Esophagus muscularis mucosa (tissue), 4 donors: ENCODE measurements at regions not wholly inside any gene's neighbourhood (a gene's known extent, or its start where the extent isn't known, plus 50 kb on each side); places are given as distances from the start of the nearest gene placed in this dataset.

ENCODE experiments used
- EP300 ChIP-seq: sonication (generic); formaldehyde crosslinking; IDR thresholded peaks from one replicate; pipeline ENCODE4 v1.6.1; 2017; ENCODE audit warnings: antibody characterized with exemption
- POLR2A ChIP-seq: fragments of 450-650 bp; IDR thresholded peaks from one replicate; pipeline ENCODE4 v1.6.1; 2017; ENCODE audit warnings: antibody characterized with exemption, moderate library complexity, mild to moderate bottlenecking, low read depth
- POLR2AphosphoS5 ChIP-seq, 2 donors: sonication (generic); formaldehyde crosslinking; IDR thresholded peaks; one replicate each; pipeline ENCODE4 v1.6.1; 2017; ENCODE audit warnings: antibody characterized with exemption in 2 of 2
- TF ChIP-seq, protein P1 (sequence below), 3 experiments: fragments of 200-600 bp in 2 of 3; fragments of 450-650 bp in 1 of 3; sonication (generic) in 2 of 3; IDR thresholded peaks; one replicate each; pipeline ENCODE4 v1.5.1; 2017 to 2019; ENCODE audit warnings: antibody characterized with exemption in 3 of 3, mild to moderate bottlenecking in 2 of 3, moderate library complexity in 1 of 3

DNA sequence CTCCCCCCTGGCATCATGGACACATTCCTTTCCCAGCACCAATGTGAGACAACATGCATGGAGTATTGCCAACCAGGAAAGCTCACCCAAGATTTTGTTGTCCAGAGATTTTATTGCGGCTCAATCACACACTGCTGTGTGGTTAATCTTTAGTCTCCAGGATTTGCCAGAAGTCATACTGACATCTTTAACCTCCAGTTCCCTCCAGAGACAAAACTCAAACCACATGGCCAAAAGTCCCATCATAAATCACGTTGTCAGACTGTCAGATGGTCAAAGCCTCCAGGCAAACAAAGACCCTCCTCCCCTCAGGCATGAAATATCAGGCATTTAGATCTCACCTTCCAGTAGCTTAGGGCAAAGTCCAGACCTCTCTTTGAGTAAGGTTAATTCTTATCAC, 97.3 kb upstream of the OPRM1 start:
- TF ChIP-seq, protein P1, sequence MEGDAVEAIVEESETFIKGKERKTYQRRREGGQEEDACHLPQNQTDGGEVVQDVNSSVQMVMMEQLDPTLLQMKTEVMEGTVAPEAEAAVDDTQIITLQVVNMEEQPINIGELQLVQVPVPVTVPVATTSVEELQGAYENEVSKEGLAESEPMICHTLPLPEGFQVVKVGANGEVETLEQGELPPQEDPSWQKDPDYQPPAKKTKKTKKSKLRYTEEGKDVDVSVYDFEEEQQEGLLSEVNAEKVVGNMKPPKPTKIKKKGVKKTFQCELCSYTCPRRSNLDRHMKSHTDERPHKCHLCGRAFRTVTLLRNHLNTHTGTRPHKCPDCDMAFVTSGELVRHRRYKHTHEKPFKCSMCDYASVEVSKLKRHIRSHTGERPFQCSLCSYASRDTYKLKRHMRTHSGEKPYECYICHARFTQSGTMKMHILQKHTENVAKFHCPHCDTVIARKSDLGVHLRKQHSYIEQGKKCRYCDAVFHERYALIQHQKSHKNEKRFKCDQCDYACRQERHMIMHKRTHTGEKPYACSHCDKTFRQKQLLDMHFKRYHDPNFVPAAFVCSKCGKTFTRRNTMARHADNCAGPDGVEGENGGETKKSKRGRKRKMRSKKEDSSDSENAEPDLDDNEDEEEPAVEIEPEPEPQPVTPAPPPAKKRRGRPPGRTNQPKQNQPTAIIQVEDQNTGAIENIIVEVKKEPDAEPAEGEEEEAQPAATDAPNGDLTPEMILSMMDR (IDR thresholded peaks at IDR 0.05), result no peak
- TF ChIP-seq POLR2A (no peak), POLR2AphosphoS5 (IDR thresholded peaks at IDR 0.05) (no peak), EP300 (no peak)
